ENCODE measurements at regions not wholly inside any gene's neighbourhood (a gene's known extent, or its start where the extent isn't known, plus 50 kb on each side); places are given as distances from the start of the nearest gene placed in this dataset.

GRCh38 chr9:32706725-32707100 is 71.2 kb upstream of the TAF1L start:
- no peak for TF ChIP-seq POLR2A (IDR thresholded peaks at IDR 0.05)
- TF ChIP-seq, protein P1, sequence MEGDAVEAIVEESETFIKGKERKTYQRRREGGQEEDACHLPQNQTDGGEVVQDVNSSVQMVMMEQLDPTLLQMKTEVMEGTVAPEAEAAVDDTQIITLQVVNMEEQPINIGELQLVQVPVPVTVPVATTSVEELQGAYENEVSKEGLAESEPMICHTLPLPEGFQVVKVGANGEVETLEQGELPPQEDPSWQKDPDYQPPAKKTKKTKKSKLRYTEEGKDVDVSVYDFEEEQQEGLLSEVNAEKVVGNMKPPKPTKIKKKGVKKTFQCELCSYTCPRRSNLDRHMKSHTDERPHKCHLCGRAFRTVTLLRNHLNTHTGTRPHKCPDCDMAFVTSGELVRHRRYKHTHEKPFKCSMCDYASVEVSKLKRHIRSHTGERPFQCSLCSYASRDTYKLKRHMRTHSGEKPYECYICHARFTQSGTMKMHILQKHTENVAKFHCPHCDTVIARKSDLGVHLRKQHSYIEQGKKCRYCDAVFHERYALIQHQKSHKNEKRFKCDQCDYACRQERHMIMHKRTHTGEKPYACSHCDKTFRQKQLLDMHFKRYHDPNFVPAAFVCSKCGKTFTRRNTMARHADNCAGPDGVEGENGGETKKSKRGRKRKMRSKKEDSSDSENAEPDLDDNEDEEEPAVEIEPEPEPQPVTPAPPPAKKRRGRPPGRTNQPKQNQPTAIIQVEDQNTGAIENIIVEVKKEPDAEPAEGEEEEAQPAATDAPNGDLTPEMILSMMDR (IDR thresholded peaks at IDR 0.05): no peak
- TF ChIP-seq EP300 (IDR thresholded peaks at IDR 0.05): no peak
- TF ChIP-seq POLR2AphosphoS5 (IDR thresholded peaks at IDR 0.05): no peak
